Upper lobe of left lung (tissue), 6 donors: ENCODE measurements at regions not wholly inside any gene's neighbourhood (a gene's known extent, or its start where the extent isn't known, plus 50 kb on each side); places are given as distances from the start of the nearest gene placed in this dataset.

Experiments
- ATAC-seq, 2 donors: fragments of 200-7000 bp; cut with Tn5 transposase; one replicate each; pipeline ENCODE4 v1.9.1; 2022; ENCODE audit warnings: mild to moderate bottlenecking in 2 of 2, moderate library complexity in 2 of 2; ENCODE audit not compliant: low FRiP score in 2 of 2
- DNase-seq, 2 donors: peaks; one replicate each; pipeline ENCODE4 v3.0.0-alpha.2; 2019 to 2020
- H3K27ac ChIP-seq, 4 donors: fragments of 200-600 bp; sonication (generic); one replicate each; pipeline ENCODE4 v1.5.1; 2016 to 2019
- H3K27me3 ChIP-seq, 4 donors: fragments of 200-600 bp; sonication (generic); one replicate each; pipeline ENCODE4 v1.5.1; 2017 to 2019
- H3K36me3 ChIP-seq, 4 donors: fragments of 200-600 bp; sonication (generic); one replicate each; pipeline ENCODE4 v1.5.1; 2016 to 2019
- H3K4me1 ChIP-seq, 4 donors: fragments of 200-600 bp; sonication (generic); one replicate each; pipeline ENCODE4 v1.5.1; 2018 to 2019
- H3K4me3 ChIP-seq, 4 donors: fragments of 200-600 bp; sonication (generic); one replicate each; pipeline ENCODE4 v1.5.1; 2017 to 2019; ENCODE audit warnings: mild to moderate bottlenecking in 2 of 4, moderate library complexity in 1 of 4
- H3K9me3 ChIP-seq, 4 donors: fragments of 200-600 bp; sonication (generic); one replicate each; pipeline ENCODE4 v1.5.1; 2018 to 2019
- CTCF ChIP-seq, 6 experiments: fragments of 450-650 bp in 4 of 6; fragments of 200-600 bp in 2 of 6; sonication (generic) in 2 of 6; IDR thresholded peaks; one replicate each; pipeline ENCODE4 v1.5.1; 2016 to 2019; ENCODE audit warnings: antibody characterized with exemption in 6 of 6
- EP300 ChIP-seq, 4 donors: sonication (generic); formaldehyde crosslinking; IDR thresholded peaks; one replicate each; pipeline ENCODE4 v1.5.1; 2017; ENCODE audit warnings: antibody characterized with exemption in 4 of 4, control low read depth in 2 of 4
- POLR2A ChIP-seq, 4 donors: fragments of 450-650 bp; IDR thresholded peaks; one replicate each; pipeline ENCODE4 v1.5.1; 2016 to 2017; ENCODE audit warnings: antibody characterized with exemption in 4 of 4, mild to moderate bottlenecking in 2 of 4
- POLR2AphosphoS5 ChIP-seq, 2 donors: sonication (generic); formaldehyde crosslinking; IDR thresholded peaks; one replicate each; pipeline ENCODE4 v1.5.1; 2017; ENCODE audit warnings: antibody characterized with exemption in 2 of 2
- WGBS, 2 donors: methylation state at CpG; one replicate each; pipeline ENCODE4 v1.1.5; 2017 to 2018; 5-methylcytosine and 5-hydroxymethylcytosine counted together
- donor health status: DM: no; HTN: no; CAD: no; lungs with moderate emphysema.
- donor health status: DM: no; HTN: yes; CAD: no; lungs with severe emphysema.

GRCh38 chr7:24042028-24042427 is 242.0 kb upstream of the NPY start:
- no peak overlapping the region for H3K27ac ChIP-seq
- no peak for ATAC-seq

GRCh38 chr7:24049296-24049695 is 234.7 kb upstream of the NPY start:
- Histone ChIP-seq H3K4me1 (no peaks in the 10 kb centered on the region), H3K9me3 (no peaks in the 10 kb centered on the region), H3K4me3 (no peak overlapping the region), H3K27ac (no peak overlapping the region), H3K36me3 (no peaks in the 10 kb centered on the region), H3K27me3 (no peaks in the 10 kb centered on the region)
- ATAC-seq (no peak), DNase-seq (no peak)
- 78 to 83% methylated on average over 2 of the region's 2 CpGs for WGBS, 2 donors
- TF ChIP-seq POLR2AphosphoS5 (IDR thresholded peaks at IDR 0.05) (no peak), POLR2A (IDR thresholded peaks at IDR 0.05) (no peak), CTCF (IDR thresholded peaks at IDR 0.05) (no peak), EP300 (IDR thresholded peaks at IDR 0.05) (no peak)

More at GRCh38 chr7:24042028-24042427, 242.0 kb upstream of the NPY start:
- no peak for TF ChIP-seq EP300 (IDR thresholded peaks at IDR 0.05)
- TF ChIP-seq CTCF (IDR thresholded peaks at IDR 0.05): no peak
- TF ChIP-seq POLR2AphosphoS5 (IDR thresholded peaks at IDR 0.05): no peak
- TF ChIP-seq POLR2A (IDR thresholded peaks at IDR 0.05): no peak
- Histone ChIP-seq H3K9me3 (no peaks in the 10 kb centered on the region), H3K36me3 (no peaks in the 10 kb centered on the region), H3K4me3 (no peak overlapping the region), H3K27me3 (no peaks in the 10 kb centered on the region), H3K4me1 (no peaks in the 10 kb centered on the region)
- WGBS, 2 donors: 82 to 83% methylated on average over 5 of the region's 5 CpGs
- DNase-seq: no peak

GRCh38 chr7:24050991-24051560 is 232.9 kb upstream of the NPY start:
- Histone ChIP-seq H3K4me1 (no peaks in the 10 kb centered on the region), H3K27me3 (no peaks in the 10 kb centered on the region), H3K9me3 (no peaks in the 10 kb centered on the region), H3K36me3 (no peaks in the 10 kb centered on the region), H3K27ac (no peak overlapping the region), H3K4me3 (no peak overlapping the region)
- ATAC-seq: no peak
- WGBS, 2 donors: 75 to 82% methylated on average over 7 of the region's 7 CpGs
- DNase-seq: no peak
- no peak for TF ChIP-seq CTCF (IDR thresholded peaks at IDR 0.05)
- no peak for TF ChIP-seq POLR2A (IDR thresholded peaks at IDR 0.05)
- no peak for TF ChIP-seq POLR2AphosphoS5 (IDR thresholded peaks at IDR 0.05)
- TF ChIP-seq EP300 (IDR thresholded peaks at IDR 0.05): no peak

GRCh38 chr7:24051651-24052050 is 232.3 kb upstream of the NPY start:
- Histone ChIP-seq H3K27me3 (no peaks in the 10 kb centered on the region), H3K4me3 (no peak overlapping the region), H3K9me3 (no peaks in the 10 kb centered on the region), H3K36me3 (no peaks in the 10 kb centered on the region), H3K27ac (no peak overlapping the region), H3K4me1 (no peaks in the 10 kb centered on the region)
- no peak for DNase-seq
- ATAC-seq: no peak
- WGBS, 2 donors: 85 to 95% methylated on average over 5 of the region's 5 CpGs
- TF ChIP-seq EP300 (IDR thresholded peaks at IDR 0.05) (no peak), POLR2A (IDR thresholded peaks at IDR 0.05) (no peak), CTCF (IDR thresholded peaks at IDR 0.05) (no peak), POLR2AphosphoS5 (IDR thresholded peaks at IDR 0.05) (no peak)

- no peak overlapping the region for H3K4me3 ChIP-seq
- no peak overlapping the region for H3K27ac ChIP-seq
- no peaks in the 10 kb centered on the region for H3K4me1 ChIP-seq
- peak in 1 of 2 donors; percentile 24 for DNase-seq
- H3K9me3 ChIP-seq: no peaks in the 10 kb centered on the region
- TF ChIP-seq POLR2AphosphoS5 (IDR thresholded peaks at IDR 0.05): no peak
- no peak for TF ChIP-seq POLR2A (IDR thresholded peaks at IDR 0.05)
- TF ChIP-seq CTCF (IDR thresholded peaks at IDR 0.05): no peak
- TF ChIP-seq EP300 (IDR thresholded peaks at IDR 0.05): no peak
- WGBS, 2 donors: 54 to 59% methylated on average over 6 of the region's 6 CpGs
- H3K27me3 ChIP-seq: no peaks in the 10 kb centered on the region
- no peaks in the 10 kb centered on the region for H3K36me3 ChIP-seq
- no peak for ATAC-seq
Observed at GRCh38 chr7:24052572-24053260, 231.3 kb upstream of the NPY start.
